Right lobe of liver (tissue), 6 donors: ENCODE measurements at regions not wholly inside any gene's neighbourhood (a gene's known extent, or its start where the extent isn't known, plus 50 kb on each side); places are given as distances from the start of the nearest gene placed in this dataset.

Experiments
- ATAC-seq, 4 donors: fragments of 200-7000 bp; cut with Tn5 transposase; one replicate each; pipeline ENCODE4 v1.9.1; 2020; ENCODE audit warnings: mild to moderate bottlenecking in 4 of 4, moderate library complexity in 4 of 4
- DNase-seq, 3 donors: peaks; one replicate each; pipeline ENCODE4 v3.0.0-alpha.2; 2020
- H3K27ac ChIP-seq, 3 donors: fragments of 200-600 bp; one replicate each; pipeline ENCODE4 v1.8.0; 2022
- H3K27me3 ChIP-seq, 2 donors: fragments of 200-600 bp; one replicate each; pipeline ENCODE4 v1.8.0; 2022
- H3K36me3 ChIP-seq, 4 donors: fragments of 200-600 bp; sonication (generic) in 1 of 4; one replicate each; pipeline versions ENCODE4 v1.5.1 to v1.8.0; 2017 to 2022; ENCODE audit warnings: control low read depth in 1 of 4
- H3K4me1 ChIP-seq, 4 donors: fragments of 200-600 bp; sonication (generic) in 1 of 4; one replicate each; pipeline versions ENCODE4 v1.5.1 to v1.8.0; 2017 to 2022; ENCODE audit warnings: control low read depth in 1 of 4
- H3K4me3 ChIP-seq, 3 donors: fragments of 200-600 bp; one replicate each; pipeline ENCODE4 v1.8.0; 2022
- H3K9me3 ChIP-seq, 4 donors: fragments of 200-600 bp; sonication (generic) in 1 of 4; one replicate each; pipeline versions ENCODE4 v1.5.1 to v1.8.0; 2017 to 2022; ENCODE audit warnings: control low read depth in 1 of 4
- POLR2A ChIP-seq: fragments of 450-650 bp; IDR thresholded peaks from one replicate; pipeline ENCODE4 v1.6.1; 2017; ENCODE audit warnings: antibody characterized with exemption, mild to moderate bottlenecking
- WGBS: methylation state at CpG from one replicate; pipeline ENCODE4 v1.1.6; 2018; ENCODE audit warnings: low coverage, low lambda C conversion rate; ENCODE audit not compliant: insufficient coverage; ENCODE audit errors: missing lambda C conversion rate; 5-methylcytosine and 5-hydroxymethylcytosine counted together
- intact Hi-C, 2 donors: fragments of 100-400 bp; cut with DNase I; formaldehyde crosslinking; loops; one replicate each; pipeline versions ENCODE4 v1.11.2 to v1.14.1; 2022
- TF ChIP-seq, protein P1 (sequence below), 4 donors: fragments of 200-600 bp in 3 of 4; fragments of 450-650 bp in 1 of 4; IDR thresholded peaks; one replicate each; pipeline versions ENCODE4 v1.5.1 to v1.8.0; 2016 to 2022; ENCODE audit warnings: antibody characterized with exemption in 4 of 4, mild to moderate bottlenecking in 2 of 4
- donor health status: DM: no; HTN: yes; CAD: no.
- donor health status: DM: no; HTN: no; CAD: no.
- donor health status: DM: no; HTN: no; CAD: no.
- donor health status: DM: no; HTN: yes; CAD: no.
- donor health status: DM: no; HTN: yes; CAD: no.

DNA sequence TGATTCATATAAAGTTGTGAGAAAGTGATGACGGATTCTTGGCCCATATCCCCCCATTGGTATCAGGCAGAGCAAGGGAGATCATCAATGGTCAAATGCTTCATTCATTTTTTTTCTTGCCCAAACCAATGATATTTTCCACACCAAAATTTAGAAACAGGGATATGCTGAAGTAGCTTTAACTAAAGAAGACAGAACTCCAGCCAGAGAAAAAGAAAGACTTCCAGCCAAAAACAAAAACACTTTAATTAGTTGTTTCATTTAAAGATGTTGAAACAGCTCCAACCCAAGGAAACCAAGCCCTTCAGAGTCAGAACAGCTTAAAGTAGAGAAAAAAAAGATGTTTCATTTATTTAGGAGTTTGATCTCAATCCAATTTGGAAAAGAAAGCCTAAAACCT is 358.9 kb upstream of the NBEA start:
- Histone ChIP-seq H3K36me3 (no peaks in the 10 kb centered on the region), H3K27ac (no peak overlapping the region), H3K4me1 (no peaks in the 10 kb centered on the region), H3K27me3 (no peaks in the 10 kb centered on the region), H3K4me3 (no peak overlapping the region), H3K9me3 (no peaks in the 10 kb centered on the region)
- TF ChIP-seq POLR2A = no peak
- TF ChIP-seq, protein P1, sequence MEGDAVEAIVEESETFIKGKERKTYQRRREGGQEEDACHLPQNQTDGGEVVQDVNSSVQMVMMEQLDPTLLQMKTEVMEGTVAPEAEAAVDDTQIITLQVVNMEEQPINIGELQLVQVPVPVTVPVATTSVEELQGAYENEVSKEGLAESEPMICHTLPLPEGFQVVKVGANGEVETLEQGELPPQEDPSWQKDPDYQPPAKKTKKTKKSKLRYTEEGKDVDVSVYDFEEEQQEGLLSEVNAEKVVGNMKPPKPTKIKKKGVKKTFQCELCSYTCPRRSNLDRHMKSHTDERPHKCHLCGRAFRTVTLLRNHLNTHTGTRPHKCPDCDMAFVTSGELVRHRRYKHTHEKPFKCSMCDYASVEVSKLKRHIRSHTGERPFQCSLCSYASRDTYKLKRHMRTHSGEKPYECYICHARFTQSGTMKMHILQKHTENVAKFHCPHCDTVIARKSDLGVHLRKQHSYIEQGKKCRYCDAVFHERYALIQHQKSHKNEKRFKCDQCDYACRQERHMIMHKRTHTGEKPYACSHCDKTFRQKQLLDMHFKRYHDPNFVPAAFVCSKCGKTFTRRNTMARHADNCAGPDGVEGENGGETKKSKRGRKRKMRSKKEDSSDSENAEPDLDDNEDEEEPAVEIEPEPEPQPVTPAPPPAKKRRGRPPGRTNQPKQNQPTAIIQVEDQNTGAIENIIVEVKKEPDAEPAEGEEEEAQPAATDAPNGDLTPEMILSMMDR (IDR thresholded peaks at IDR 0.05) = no peak
- ATAC-seq = no peak
- WGBS = 25% methylated on average over 1 of the region's 1 CpG
- intact Hi-C loops = no loop called here
- no peak for DNase-seq

DNA sequence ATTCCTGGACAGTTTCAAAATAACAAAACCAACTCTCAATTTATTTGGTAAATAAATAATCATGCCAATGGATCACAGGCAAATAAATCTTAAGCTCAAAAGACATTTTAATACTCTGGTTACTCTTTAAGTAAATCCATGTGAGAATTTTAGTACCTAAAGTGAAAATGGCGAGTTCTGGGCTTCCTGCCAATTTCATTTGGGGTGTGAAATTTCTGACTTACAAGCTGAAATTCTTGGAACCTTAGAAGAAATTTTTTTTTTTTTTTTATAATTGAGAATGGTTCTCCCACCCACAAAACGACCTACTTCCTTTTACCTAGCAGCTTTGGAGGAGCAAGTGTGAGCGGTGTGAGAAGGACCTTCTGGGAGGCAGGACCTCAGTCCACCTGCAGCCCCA is 354.5 kb upstream of the NBEA start:
- WGBS = 27% methylated on average over 3 of the region's 3 CpGs
- H3K9me3 ChIP-seq = no peaks in the 10 kb centered on the region
- TF ChIP-seq, protein P1 (IDR thresholded peaks at IDR 0.05) = no peak
- TF ChIP-seq POLR2A = no peak
- H3K4me3 ChIP-seq = no peak overlapping the region
- no peak overlapping the region for H3K27ac ChIP-seq
- H3K4me1 ChIP-seq = no peaks in the 10 kb centered on the region
- H3K27me3 ChIP-seq = no peaks in the 10 kb centered on the region
- no peak for DNase-seq
- intact Hi-C loops = no loop called here
- ATAC-seq = no peak
- H3K36me3 ChIP-seq = no peaks in the 10 kb centered on the region

DNA sequence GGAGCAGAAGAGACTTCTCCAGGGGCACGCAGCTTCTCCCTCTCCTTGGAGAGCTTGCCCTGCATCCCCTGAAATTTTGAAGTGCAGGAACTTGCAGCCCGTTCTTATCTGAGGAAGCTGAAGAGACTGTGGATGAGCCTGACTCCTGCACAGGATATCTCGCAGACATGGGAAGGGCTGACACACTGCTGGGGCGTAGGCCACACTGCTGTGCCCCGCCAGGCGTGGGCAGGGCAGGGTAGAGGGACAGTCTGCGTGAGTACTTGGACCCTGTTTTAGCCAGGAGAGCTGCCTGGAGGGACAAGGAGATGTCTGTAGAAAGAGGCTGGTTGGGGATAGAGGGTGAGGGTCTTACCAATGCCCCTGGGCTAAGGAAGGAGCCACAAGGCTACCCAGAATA is 353.7 kb upstream of the NBEA start:
- WGBS = 35% methylated on average over 3 of the region's 7 CpGs
- DNase-seq = no peak
- intact Hi-C loops = no loop called here

DNA sequence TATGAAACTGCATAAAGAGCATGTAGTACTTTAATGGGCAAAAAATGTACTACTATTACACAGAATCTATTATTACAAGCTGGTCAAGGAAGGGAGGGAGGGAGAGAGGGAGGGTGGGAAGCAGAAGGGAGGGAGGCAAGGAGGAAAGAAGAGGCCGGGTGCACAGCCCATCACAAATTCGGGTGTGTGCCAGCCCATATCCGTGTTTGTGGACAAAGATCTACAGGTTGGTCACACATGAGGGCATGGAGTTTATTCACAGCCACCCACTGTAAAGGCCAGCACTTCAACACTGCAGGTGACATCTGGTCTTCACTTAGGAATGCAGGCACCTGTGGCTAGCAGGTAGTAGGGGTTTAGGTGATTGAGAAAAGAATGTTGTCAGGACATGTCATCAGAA is 352.5 kb upstream of the NBEA start:
- Histone ChIP-seq H3K4me3 (no peak overlapping the region), H3K27me3 (no peaks in the 10 kb centered on the region), H3K27ac (no peak overlapping the region), H3K9me3 (no peaks in the 10 kb centered on the region), H3K4me1 (no peaks in the 10 kb centered on the region), H3K36me3 (no peaks in the 10 kb centered on the region)
- TF ChIP-seq POLR2A = no peak
- TF ChIP-seq, protein P1 (IDR thresholded peaks at IDR 0.05) = no peak
- intact Hi-C loops = no loop called here
- 33% methylated on average over 3 of the region's 3 CpGs for WGBS
- DNase-seq = no peak
- no peak for ATAC-seq

More for the DNA sequence above, 353.7 kb upstream of the NBEA start:
- Histone ChIP-seq H3K27ac (no peak overlapping the region), H3K4me1 (no peaks in the 10 kb centered on the region), H3K4me3 (no peak overlapping the region), H3K36me3 (no peaks in the 10 kb centered on the region), H3K27me3 (no peaks in the 10 kb centered on the region), H3K9me3 (no peaks in the 10 kb centered on the region)
- ATAC-seq = no peak
- no peak for TF ChIP-seq POLR2A
- TF ChIP-seq, protein P1 (IDR thresholded peaks at IDR 0.05) = no peak

DNA sequence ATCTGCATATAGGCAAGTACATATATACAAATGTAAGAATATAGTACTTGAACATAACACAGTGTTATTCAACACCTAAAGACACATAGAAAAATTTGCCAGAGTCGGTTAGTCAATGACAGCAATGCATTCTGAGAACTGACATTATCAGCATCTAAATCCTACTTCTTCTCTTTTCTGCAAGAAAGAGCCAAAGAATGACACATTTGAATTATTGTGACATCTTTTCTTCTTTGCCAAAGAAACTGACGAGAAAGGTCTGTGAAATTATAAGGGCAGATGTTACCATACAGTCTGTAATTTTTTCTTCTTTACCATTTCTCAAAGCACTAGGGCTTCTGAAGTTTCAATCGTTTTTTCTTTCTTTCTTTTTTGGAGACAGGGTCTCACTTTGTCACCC is 350.9 kb upstream of the NBEA start:
- WGBS = 45% methylated on average over 3 of the region's 3 CpGs
- no peaks in the 10 kb centered on the region for H3K9me3 ChIP-seq
- no peaks in the 10 kb centered on the region for H3K27me3 ChIP-seq
- intact Hi-C loops = no loop called here
- ATAC-seq (no peak), DNase-seq (no peak)
- no peak overlapping the region for H3K27ac ChIP-seq
- no peak overlapping the region for H3K4me3 ChIP-seq
- TF ChIP-seq, protein P1 (IDR thresholded peaks at IDR 0.05) = no peak
- TF ChIP-seq POLR2A = no peak
- no peaks in the 10 kb centered on the region for H3K36me3 ChIP-seq
- no peaks in the 10 kb centered on the region for H3K4me1 ChIP-seq
